ENCODE measurements at regions not wholly inside any gene's neighbourhood (a gene's known extent, or its start where the extent isn't known, plus 50 kb on each side); places are given as distances from the start of the nearest gene placed in this dataset.

GRCh38 chr5:129199308-129199707 lies 104.8 kb downstream of the ISOC1 start:
- H3K4me3 ChIP-seq: no peak overlapping the region
- no peak overlapping the region for H2AFZ ChIP-seq
- TF ChIP-seq CTCF (IDR thresholded peaks at IDR 0.05; ENCODE audit: poor library complexity) (no peak), EZH2phosphoT487 (IDR thresholded peaks at IDR 0.05; ENCODE audit: low read depth, severe bottlenecking, unreplicated experiment) (no peak), EZH2 (IDR thresholded peaks at IDR 0.05; ENCODE audit: borderline replicate concordance) (no peak)
- no peaks in the 10 kb centered on the region for H4K20me1 ChIP-seq (ENCODE audit: insufficient read depth, poor library complexity, severe bottlenecking)
- no peaks in the 10 kb centered on the region for H3K27me3 ChIP-seq
- H3K9me2 ChIP-seq (replicated peaks; ENCODE audit: insufficient read depth): no peaks in the 10 kb centered on the region
- H3K9me3 ChIP-seq (ENCODE audit: low read depth): no peaks in the 10 kb centered on the region
- no peak for DNase-seq (ENCODE audit: low spot score)
- H3K4me1 ChIP-seq (ENCODE audit: insufficient read depth): no peaks in the 10 kb centered on the region
- no peaks in the 10 kb centered on the region for H3K79me2 ChIP-seq
- WGBS (ENCODE audit: low lambda C conversion rate, missing lambda C conversion rate): 80% methylated on average over 3 of the region's 3 CpGs
- no peak overlapping the region for H3K27ac ChIP-seq
- H3K4me2 ChIP-seq: no peak overlapping the region
- no peaks in the 10 kb centered on the region for H3K36me3 ChIP-seq (replicated peaks; ENCODE audit: insufficient read depth, low read depth)

GRCh38 chr5:129204525-129204924 lies 110.0 kb downstream of the ISOC1 start:
- no peak overlapping the region for H3K4me3 ChIP-seq
- H3K36me3 ChIP-seq (replicated peaks; ENCODE audit: insufficient read depth, low read depth): no peaks in the 10 kb centered on the region
- H3K79me2 ChIP-seq: no peaks in the 10 kb centered on the region
- no peak for TF ChIP-seq CTCF (IDR thresholded peaks at IDR 0.05; ENCODE audit: poor library complexity)
- TF ChIP-seq EZH2 (IDR thresholded peaks at IDR 0.05; ENCODE audit: borderline replicate concordance): no peak
- TF ChIP-seq EZH2phosphoT487 (IDR thresholded peaks at IDR 0.05; ENCODE audit: low read depth, severe bottlenecking, unreplicated experiment): no peak
- H3K9me3 ChIP-seq (ENCODE audit: low read depth): no peaks in the 10 kb centered on the region
- H3K4me2 ChIP-seq: no peak overlapping the region
- H3K27me3 ChIP-seq: no peaks in the 10 kb centered on the region
- no peak overlapping the region for H3K27ac ChIP-seq
- H3K9me2 ChIP-seq (replicated peaks; ENCODE audit: insufficient read depth): no peaks in the 10 kb centered on the region
- no peak for DNase-seq (ENCODE audit: low spot score)
- H3K4me1 ChIP-seq (ENCODE audit: insufficient read depth): no peaks in the 10 kb centered on the region
- WGBS (ENCODE audit: low lambda C conversion rate, missing lambda C conversion rate): 96% methylated on average over 1 of the region's 1 CpG
- H2AFZ ChIP-seq: no peak overlapping the region
- H4K20me1 ChIP-seq (ENCODE audit: insufficient read depth, poor library complexity, severe bottlenecking): no peaks in the 10 kb centered on the region

GRCh38 chr5:129216001-129216400 lies 121.5 kb downstream of the ISOC1 start:
- Histone ChIP-seq H4K20me1 (ENCODE audit: insufficient read depth, poor library complexity, severe bottlenecking) (no peaks in the 10 kb centered on the region), H3K27ac (no peak overlapping the region), H3K36me3 (replicated peaks; ENCODE audit: insufficient read depth, low read depth) (no peaks in the 10 kb centered on the region), H3K4me1 (ENCODE audit: insufficient read depth) (no peaks in the 10 kb centered on the region), H3K4me3 (no peak overlapping the region), H3K9me3 (ENCODE audit: low read depth) (no peaks in the 10 kb centered on the region), H3K27me3 (no peaks in the 10 kb centered on the region), H3K4me2 (no peak overlapping the region), H3K79me2 (no peaks in the 10 kb centered on the region), H2AFZ (no peak overlapping the region), H3K9me2 (replicated peaks; ENCODE audit: insufficient read depth) (no peaks in the 10 kb centered on the region)
- no peak for DNase-seq (ENCODE audit: low spot score)
- TF ChIP-seq EZH2phosphoT487 (IDR thresholded peaks at IDR 0.05; ENCODE audit: low read depth, severe bottlenecking, unreplicated experiment): no peak
- TF ChIP-seq EZH2 (IDR thresholded peaks at IDR 0.05; ENCODE audit: borderline replicate concordance): no peak
- WGBS (ENCODE audit: low lambda C conversion rate, missing lambda C conversion rate): 83% methylated on average over 6 of the region's 6 CpGs

- Histone ChIP-seq H3K4me1 (ENCODE audit: insufficient read depth) (no peaks in the 10 kb centered on the region), H2AFZ (no peak overlapping the region), H3K4me2 (no peak overlapping the region), H3K27ac (no peak overlapping the region), H3K79me2 (no peaks in the 10 kb centered on the region), H3K4me3 (no peak overlapping the region), H3K9me2 (replicated peaks; ENCODE audit: insufficient read depth) (no peaks in the 10 kb centered on the region), H3K9me3 (ENCODE audit: low read depth) (no peaks in the 10 kb centered on the region), H4K20me1 (ENCODE audit: insufficient read depth, poor library complexity, severe bottlenecking) (no peaks in the 10 kb centered on the region), H3K36me3 (replicated peaks; ENCODE audit: insufficient read depth, low read depth) (no peaks in the 10 kb centered on the region), H3K27me3 (no peaks in the 10 kb centered on the region)
- WGBS (ENCODE audit: low lambda C conversion rate, missing lambda C conversion rate): 94% methylated on average over 3 of the region's 3 CpGs
- DNase-seq (ENCODE audit: low spot score): no peak
- TF ChIP-seq EZH2 (IDR thresholded peaks at IDR 0.05; ENCODE audit: borderline replicate concordance) (no peak), EZH2phosphoT487 (IDR thresholded peaks at IDR 0.05; ENCODE audit: low read depth, severe bottlenecking, unreplicated experiment) (no peak)
These were observed 122.6 kb downstream of the ISOC1 start for GRCh38 chr5:129217179-129217578.

All from hepatocyte (in vitro differentiated cells).